ENCODE measurements at regions not wholly inside any gene's neighbourhood (a gene's known extent, or its start where the extent isn't known, plus 50 kb on each side); places are given as distances from the start of the nearest gene placed in this dataset.

DNA sequence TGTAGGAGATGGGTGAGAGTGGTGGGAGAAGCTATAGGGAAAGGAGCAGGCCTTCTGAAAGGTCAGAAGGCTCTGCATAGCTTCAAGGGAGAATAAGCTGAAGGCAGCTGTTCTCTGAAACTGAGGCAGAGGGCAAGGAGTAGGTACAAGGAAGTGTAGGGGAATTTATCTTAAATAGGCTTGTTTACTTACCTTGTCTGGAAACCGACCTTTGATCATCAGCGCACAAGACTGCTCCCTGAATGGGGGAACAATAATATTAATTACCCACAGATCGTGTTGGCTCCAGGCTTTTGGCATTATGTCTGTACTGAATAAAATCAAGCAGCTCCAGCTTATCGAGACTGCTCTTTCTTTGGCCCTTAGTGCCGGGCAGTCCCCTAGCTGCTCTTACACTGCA lies 175.5 kb upstream of the MAGEB16 start:
- TF ChIP-seq POLR2A (IDR thresholded peaks at IDR 0.05; ENCODE audit: extremely low read depth, insufficient read length) (no peak), MYC (IDR thresholded peaks at IDR 0.05; ENCODE audit: low read depth, low read length) (no peak)
- TF ChIP-seq, protein P1, sequence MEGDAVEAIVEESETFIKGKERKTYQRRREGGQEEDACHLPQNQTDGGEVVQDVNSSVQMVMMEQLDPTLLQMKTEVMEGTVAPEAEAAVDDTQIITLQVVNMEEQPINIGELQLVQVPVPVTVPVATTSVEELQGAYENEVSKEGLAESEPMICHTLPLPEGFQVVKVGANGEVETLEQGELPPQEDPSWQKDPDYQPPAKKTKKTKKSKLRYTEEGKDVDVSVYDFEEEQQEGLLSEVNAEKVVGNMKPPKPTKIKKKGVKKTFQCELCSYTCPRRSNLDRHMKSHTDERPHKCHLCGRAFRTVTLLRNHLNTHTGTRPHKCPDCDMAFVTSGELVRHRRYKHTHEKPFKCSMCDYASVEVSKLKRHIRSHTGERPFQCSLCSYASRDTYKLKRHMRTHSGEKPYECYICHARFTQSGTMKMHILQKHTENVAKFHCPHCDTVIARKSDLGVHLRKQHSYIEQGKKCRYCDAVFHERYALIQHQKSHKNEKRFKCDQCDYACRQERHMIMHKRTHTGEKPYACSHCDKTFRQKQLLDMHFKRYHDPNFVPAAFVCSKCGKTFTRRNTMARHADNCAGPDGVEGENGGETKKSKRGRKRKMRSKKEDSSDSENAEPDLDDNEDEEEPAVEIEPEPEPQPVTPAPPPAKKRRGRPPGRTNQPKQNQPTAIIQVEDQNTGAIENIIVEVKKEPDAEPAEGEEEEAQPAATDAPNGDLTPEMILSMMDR (IDR thresholded peaks at IDR 0.05; ENCODE audit: low read depth, low read length), result no peak
- TF ChIP-seq, protein P2, sequence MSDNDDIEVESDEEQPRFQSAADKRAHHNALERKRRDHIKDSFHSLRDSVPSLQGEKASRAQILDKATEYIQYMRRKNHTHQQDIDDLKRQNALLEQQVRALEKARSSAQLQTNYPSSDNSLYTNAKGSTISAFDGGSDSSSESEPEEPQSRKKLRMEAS (IDR thresholded peaks at IDR 0.05; ENCODE audit: low read depth, low read length), result no peak

All from NB4 (cell line).